ENCODE measurements at regions not wholly inside any gene's neighbourhood (a gene's known extent, or its start where the extent isn't known, plus 50 kb on each side); places are given as distances from the start of the nearest gene placed in this dataset.

DNA sequence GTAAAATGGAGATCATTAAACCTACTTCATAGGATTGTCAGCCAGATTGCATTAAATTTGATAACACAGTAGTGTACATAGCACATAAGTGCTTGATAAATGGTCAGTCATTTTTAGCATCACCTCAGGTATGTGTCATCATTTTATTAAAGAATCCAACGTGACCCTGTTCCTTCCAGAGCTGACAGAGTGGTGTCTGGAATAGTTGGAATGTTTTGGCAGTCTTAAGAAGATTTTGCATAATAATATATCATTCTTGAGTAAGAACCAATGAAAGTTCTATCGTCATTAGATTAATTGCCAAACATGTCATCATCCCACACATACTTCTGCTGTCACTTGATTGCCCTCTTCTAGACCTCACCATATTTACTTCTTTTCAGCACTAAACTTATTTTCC lies 451.4 kb upstream of the POM121L12 start:
- TF ChIP-seq, protein P1, sequence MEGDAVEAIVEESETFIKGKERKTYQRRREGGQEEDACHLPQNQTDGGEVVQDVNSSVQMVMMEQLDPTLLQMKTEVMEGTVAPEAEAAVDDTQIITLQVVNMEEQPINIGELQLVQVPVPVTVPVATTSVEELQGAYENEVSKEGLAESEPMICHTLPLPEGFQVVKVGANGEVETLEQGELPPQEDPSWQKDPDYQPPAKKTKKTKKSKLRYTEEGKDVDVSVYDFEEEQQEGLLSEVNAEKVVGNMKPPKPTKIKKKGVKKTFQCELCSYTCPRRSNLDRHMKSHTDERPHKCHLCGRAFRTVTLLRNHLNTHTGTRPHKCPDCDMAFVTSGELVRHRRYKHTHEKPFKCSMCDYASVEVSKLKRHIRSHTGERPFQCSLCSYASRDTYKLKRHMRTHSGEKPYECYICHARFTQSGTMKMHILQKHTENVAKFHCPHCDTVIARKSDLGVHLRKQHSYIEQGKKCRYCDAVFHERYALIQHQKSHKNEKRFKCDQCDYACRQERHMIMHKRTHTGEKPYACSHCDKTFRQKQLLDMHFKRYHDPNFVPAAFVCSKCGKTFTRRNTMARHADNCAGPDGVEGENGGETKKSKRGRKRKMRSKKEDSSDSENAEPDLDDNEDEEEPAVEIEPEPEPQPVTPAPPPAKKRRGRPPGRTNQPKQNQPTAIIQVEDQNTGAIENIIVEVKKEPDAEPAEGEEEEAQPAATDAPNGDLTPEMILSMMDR (IDR thresholded peaks at IDR 0.05): no peak
- TF ChIP-seq EZH2 (IDR thresholded peaks at IDR 0.05): no peak

All from neural progenitor cell (in vitro differentiated cells).